GM12875 (cell line): ENCODE measurements at regions not wholly inside any gene's neighbourhood (a gene's known extent, or its start where the extent isn't known, plus 50 kb on each side); places are given as distances from the start of the nearest gene placed in this dataset.
"Not testable (repeated sequence)": the region's sequence is repeated elsewhere in the genome, so short reads cannot be mapped to it uniquely, and the experiment has no call there.

Source experiments
- H3K4me3 ChIP-seq: one replicate; pipeline ENCODE4 v1.5.1; 2011; ENCODE audit warnings: low read depth, low read length, control low read depth
- CTCF ChIP-seq: IDR thresholded peaks from 2 replicates; pipeline ENCODE4 v1.5.1; 2011; ENCODE audit warnings: low read depth, mild to moderate bottlenecking, control low read depth, inconsistent platforms, low read length, moderate library complexity, borderline replicate concordance; ENCODE audit not compliant: insufficient read depth

DNA sequence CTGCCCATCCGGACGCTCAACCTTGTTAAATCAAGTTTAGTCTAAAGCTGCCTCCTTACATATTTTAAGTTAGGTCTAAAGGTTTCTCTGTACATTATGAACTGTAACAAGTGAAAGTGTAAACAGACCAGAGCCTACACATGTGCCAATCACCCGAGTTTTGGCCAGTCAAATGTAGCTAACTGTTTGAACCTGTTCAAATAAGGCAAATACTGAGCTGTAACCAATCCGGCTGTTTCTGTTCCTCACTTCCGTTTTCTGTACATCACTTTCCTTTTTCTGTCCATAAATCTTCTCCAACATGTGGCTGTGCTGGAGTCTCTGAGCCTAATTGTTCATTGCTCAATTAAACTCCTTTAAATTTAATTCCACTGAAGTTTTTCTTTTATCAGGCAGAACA lies 113.3 kb upstream of the SHISA3 start:
- TF ChIP-seq CTCF: no peak
- no peak overlapping the region for H3K4me3 ChIP-seq

DNA sequence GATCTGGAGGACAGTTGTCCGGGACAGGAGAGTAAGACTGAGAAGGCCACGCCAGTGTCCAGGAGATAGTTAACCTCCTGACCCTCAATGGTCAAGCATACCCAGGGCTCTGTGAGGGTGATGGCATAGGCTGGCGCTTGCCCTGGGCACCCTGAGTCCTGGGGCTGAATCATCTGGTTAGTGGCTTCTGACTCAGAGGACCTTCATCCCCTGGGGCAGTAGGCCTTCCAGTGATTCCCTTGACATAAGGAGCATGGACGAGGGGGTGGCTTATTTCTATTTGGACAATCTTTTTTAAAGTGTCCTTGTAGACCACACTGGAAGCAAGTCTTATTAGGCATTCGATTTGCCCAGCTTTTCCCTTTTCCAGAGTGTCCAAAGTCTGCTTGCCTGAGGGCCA lies 108.4 kb upstream of the SHISA3 start:
- H3K4me3 ChIP-seq: not testable (repeated sequence)

DNA sequence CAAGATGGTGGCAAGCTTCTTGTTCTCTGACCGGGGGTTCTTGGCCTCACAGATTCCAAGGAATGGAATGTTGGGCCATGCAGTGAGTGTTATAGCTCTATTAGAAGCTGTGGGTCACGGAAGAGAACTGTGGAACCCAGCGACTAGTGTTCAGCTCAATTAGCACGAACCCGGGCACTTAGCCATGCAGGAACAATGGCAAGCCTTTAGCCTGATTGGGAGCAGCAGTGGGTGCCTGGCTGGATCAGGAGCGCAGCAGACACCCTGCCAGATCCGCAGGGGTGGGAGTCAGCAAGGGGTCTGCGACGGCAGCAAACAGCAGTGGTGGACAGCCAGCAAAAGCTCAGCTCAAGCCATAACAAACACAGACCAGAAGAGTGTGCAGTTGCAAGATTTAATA lies 105.1 kb upstream of the SHISA3 start:
- not testable (repeated sequence) for H3K4me3 ChIP-seq

DNA sequence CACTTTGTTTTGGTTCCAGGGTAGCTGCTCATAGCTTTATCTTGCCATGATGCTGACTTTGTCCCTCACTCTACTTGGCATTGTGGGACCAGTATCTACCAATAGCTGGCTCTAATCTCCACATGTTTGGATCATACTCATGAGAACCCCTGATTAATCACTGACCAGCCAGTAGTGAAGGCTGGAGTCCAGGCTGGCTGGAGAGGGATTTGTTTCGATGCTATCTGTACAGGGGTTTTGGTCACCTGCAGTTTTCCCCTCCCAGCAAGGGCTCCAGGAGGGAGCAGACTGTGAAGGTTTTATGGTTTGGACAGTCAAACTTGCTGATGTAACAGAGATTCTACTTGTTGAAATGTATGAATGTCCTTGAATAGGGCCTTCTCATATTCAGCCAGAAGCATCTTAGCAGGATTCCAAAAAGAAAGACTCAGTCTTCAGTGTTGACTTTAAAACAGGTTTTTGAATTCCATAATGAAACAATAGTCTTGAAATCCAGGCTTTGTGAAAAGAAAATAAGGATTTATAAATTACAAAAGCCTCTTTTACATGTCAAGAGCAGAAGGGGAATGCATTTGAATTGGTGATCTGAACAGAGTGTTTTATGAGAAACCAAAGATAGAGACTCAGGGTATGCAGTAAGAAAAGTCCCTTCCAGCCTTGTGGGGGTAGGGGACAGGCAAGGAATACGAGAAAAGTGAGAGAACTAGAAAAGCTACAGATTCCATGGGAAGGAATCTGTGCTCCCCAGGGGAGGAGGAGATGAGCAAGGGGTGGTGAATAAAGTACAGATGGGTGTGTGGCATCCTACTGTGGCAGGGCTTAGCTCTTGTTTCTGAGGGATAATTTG lies 103.1 kb upstream of the SHISA3 start:
- no peak for TF ChIP-seq CTCF
- no peak overlapping the region for H3K4me3 ChIP-seq

- peak; percentile 15; the same call in 1 of the 2 replicates for TF ChIP-seq CTCF
Observed at GRCh38 chr4:42296196-42296595, 101.1 kb upstream of the SHISA3 start.

DNA sequence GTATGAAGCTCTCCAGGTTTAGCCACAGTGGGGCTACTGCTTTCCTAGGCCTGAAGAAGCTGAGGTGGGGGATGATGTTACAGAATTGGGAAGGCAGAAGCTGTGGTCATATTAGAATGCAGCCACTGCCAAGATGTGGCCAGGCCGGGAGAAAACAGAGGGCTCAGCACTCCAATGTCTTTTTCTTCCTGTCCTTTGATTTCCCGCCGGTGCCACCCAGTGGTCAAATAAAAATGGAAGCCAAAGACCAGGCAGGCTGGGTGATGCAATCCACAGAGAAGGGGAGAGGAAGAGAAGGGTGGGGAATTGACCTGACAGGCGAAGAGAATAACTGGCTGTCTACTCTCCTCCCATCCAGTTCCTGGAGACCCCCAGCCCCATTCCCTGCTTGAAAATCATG lies 94.9 kb upstream of the SHISA3 start:
- no peak overlapping the region for H3K4me3 ChIP-seq

More at GRCh38 chr4:42296196-42296595, 101.1 kb upstream of the SHISA3 start:
- no peak overlapping the region for H3K4me3 ChIP-seq

GRCh38 chr4:42306221-42307109 lies 90.8 kb upstream of the SHISA3 start:
- TF ChIP-seq CTCF: no peak
- H3K4me3 ChIP-seq: no peak overlapping the region

More for the DNA sequence above, 94.9 kb upstream of the SHISA3 start:
- 0 out of 2 replicates have a peak, but pooled peaks have one; percentile 12 for TF ChIP-seq CTCF

DNA sequence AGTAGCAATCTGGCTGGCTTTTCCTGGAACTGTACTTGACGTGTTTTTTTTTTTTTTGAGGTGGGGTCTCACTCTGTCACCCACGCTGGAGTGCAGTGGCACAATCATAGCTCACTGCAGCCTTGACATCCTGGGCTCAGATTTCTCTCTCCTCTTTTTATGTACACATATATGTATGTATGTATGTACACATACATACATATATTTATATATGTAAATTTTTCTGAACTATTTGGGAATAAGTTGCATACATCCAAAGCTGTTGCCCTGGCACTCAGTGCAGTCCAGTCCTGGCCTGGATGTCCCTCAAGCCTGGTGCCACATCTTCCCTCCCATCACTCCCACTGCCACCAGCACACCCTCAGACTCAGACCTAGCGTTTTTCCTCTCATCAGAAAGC lies 89.0 kb upstream of the SHISA3 start:
- no peak for TF ChIP-seq CTCF
- no peak overlapping the region for H3K4me3 ChIP-seq
